Eye (tissue), 1 donor: ENCODE measurements at regions not wholly inside any gene's neighbourhood (a gene's known extent, or its start where the extent isn't known, plus 50 kb on each side); places are given as distances from the start of the nearest gene placed in this dataset.

ENCODE experiments used
- DNase-seq: peaks from one replicate; pipeline ENCODE4 v3.0.0-alpha.2; 2015

- no peak for DNase-seq
These were observed 359.3 kb upstream of the TNP1 start for GRCh38 chr2:217219164-217219520.

GRCh38 chr2:217218269-217219163, 358.7 kb upstream of the TNP1 start:
- DNase-seq: no peak

- no peak for DNase-seq
These were observed 357.1 kb upstream of the TNP1 start for GRCh38 chr2:217216982-217217381.

GRCh38 chr2:217216316-217216715, 356.5 kb upstream of the TNP1 start:
- DNase-seq: no peak

- no peak for DNase-seq
These were observed 356.0 kb upstream of the TNP1 start for GRCh38 chr2:217215877-217216276.

- no peak for DNase-seq
These were observed 349.0 kb upstream of the TNP1 start for GRCh38 chr2:217208867-217209266.

- DNase-seq: peak; percentile 21
These were observed 347.8 kb upstream of the TNP1 start for GRCh38 chr2:217207699-217208010.

GRCh38 chr2:217206907-217207698, 347.2 kb upstream of the TNP1 start:
- DNase-seq: peak; percentile 52

- peak; percentile 26 for DNase-seq
These were observed 346.3 kb upstream of the TNP1 start for GRCh38 chr2:217206016-217206725.

GRCh38 chr2:217204358-217204757, 344.5 kb upstream of the TNP1 start:
- no peak for DNase-seq

- DNase-seq: no peak
These were observed 343.2 kb upstream of the TNP1 start for GRCh38 chr2:217203086-217203485.

GRCh38 chr2:217199255-217199630, 339.4 kb upstream of the TNP1 start:
- DNase-seq: no peak

GRCh38 chr2:217195658-217196446, 336.0 kb upstream of the TNP1 start:
- DNase-seq: no peak

GRCh38 chr2:217195016-217195415, 335.2 kb upstream of the TNP1 start:
- no peak for DNase-seq

- peak; percentile 58 for DNase-seq
These were observed 333.8 kb upstream of the TNP1 start for GRCh38 chr2:217193431-217194340.

- no peak for DNase-seq
These were observed 332.5 kb upstream of the TNP1 start for GRCh38 chr2:217192366-217192765.

GRCh38 chr2:217189747-217190146, 329.9 kb upstream of the TNP1 start:
- DNase-seq: no peak

- no peak for DNase-seq
These were observed 329.3 kb upstream of the TNP1 start for GRCh38 chr2:217189131-217189530.

GRCh38 chr2:217186668-217187159, 326.9 kb upstream of the TNP1 start:
- DNase-seq: no peak

- no peak for DNase-seq
These were observed 326.3 kb upstream of the TNP1 start for GRCh38 chr2:217186152-217186551.

GRCh38 chr2:217185265-217185995, 325.6 kb upstream of the TNP1 start:
- no peak for DNase-seq
